ENCODE measurements at regions not wholly inside any gene's neighbourhood (a gene's known extent, or its start where the extent isn't known, plus 50 kb on each side); places are given as distances from the start of the nearest gene placed in this dataset.

DNA sequence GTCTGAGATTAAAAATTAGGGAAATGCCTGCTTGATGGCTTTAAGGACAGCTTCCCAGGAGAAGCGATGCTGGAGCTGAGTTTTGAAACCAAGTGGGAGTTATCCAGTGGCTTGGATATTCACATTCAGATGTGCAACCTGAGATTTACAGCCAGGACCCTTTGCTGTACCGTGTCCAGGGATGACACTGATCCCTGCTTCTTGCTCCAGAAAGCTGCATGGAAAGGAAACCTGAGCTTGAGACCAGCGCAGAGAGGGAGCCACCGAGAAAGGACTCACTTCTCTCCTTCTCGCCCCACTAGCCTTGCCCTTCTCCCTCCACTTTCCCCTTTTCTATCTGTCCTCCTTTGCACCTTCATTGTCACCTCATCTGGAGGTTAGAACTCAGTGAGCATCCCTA lies 254.5 kb upstream of the PPARGC1A start:
- no peak for DNase-seq

DNA sequence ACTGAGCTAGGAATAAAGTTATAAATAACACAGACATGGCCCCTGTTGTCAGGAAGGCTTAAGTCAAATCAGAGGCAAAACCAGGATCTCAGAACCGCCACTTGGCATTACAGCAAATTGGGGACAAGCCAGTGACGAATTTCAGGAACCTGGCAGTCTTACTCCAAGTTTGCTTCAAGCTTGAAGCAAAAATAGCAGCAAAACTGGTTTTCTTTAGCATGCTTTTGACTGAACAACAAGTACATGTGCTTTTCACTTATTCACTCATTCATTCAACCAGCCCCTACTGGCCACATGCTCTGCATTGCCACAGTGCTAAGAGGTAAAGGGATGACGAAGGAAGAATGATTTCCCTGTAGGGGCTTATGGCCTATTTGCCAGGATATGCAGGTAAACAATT lies 253.9 kb upstream of the PPARGC1A start:
- DNase-seq, result no peak

DNA sequence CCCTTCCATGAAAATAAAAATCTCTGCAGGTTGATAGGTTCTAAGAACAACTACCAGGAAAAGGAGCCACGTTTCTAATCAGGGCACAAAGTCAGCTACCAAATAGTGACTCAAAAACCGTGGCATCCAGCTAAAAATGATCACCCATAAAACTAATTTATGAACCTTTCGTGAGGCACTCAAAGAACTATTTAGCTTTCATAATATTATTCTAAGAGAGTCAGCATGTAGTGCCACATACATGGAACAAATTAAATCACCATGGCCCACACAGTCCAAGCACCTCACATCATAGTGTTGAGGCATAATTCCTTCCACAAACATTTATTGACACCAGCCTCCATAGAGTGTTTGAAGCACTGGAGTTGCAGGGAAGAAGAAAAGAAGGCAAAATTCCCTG lies 252.0 kb upstream of the PPARGC1A start:
- no peak for DNase-seq

DNA sequence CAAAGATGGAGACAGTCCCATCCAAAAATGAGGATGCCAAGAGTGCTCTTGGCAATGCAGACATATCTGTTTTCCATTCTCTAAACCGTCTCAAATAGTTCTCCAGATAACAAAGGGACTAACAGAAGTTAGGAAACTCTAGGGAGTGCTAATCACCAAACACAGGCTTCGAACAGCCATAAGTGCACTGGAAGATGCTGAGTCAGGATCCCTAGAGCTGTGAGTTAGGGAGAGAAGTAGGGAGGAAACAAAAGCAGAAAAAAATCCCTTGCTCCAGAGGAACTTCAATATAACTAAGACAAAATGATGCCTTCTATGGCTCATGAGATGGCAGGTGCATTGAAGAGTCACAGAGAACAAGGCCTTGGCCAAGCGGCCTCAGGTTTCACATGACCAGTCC lies 251.0 kb upstream of the PPARGC1A start:
- DNase-seq, result no peak

DNA sequence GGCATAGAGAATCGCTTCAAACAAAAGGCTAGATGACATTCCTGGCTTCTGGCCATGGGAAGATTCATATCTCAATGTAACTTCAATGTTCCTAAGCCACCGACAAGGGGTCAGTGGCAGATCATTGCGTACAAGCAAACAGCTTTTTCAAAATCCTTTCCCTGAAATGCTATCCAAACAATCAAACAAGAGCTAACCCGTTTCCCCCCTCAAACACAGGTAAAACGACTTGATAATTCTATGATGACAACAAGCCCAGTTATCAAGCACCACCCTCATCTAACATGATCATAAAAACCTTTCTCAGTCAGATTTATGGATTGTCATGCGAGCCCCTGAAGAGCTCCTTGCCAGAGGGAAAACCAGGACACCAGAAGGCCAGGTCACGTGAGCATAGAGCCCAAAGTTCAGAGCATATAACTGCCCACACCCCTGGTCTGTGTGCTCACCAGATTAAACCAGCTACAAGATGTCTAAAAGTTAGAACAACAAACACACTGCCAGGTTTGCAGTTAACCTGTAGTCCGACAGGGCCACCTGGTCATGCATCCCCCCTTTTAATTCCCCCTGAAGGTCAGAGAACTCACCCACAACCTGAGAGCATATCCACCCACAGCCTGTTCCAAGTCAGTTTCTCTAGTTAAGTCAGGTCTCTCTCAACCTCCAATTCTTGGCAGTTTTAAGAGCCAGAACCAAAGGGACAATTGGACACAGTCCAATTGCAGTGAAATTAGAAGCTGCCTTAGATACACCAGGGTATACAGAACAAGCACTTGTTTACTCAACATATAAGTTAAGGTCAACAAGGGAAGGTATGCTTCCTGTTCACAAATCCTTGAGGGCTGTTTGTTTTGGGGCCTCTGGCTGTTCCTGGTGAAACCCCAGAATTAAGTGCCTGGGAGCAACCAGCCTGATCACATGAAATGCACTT lies 248.1 kb upstream of the PPARGC1A start:
- no peak for DNase-seq

DNA sequence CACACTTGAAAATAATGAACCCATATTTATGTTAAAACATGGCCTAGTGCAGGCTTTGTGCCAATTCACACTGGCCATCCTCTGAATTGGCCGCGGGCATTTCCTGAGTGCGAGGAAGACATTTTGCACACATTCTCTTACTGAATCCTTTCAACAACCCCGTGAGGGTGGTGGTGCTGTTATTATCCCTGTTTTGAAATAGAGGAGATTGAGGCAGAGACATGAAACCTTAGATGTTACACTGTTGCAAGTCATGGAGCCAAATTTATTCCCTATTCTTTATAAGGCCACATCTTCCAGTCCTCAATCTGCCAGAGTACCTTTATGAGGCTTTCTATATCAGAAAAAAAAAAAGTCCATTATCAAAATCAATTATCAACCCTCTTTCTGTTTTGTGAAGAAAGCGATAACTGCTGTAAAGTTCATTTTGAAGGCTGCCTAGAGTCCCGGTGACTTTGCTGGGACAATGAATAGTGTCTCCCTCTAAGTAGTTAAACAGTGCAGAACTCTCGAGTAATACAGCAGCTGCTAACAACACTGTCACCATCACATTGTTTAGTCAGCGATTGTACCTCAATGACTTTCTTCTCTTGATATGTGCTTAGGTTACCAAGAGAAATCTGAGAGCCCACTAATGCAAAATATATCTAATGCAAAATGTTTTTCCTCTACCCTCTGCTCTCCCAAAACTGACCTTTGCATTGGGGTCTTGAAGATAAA lies 242.3 kb upstream of the PPARGC1A start:
- no peak for DNase-seq

GRCh38 chr4:24130637-24131036 lies 240.8 kb upstream of the PPARGC1A start:
- no peak for DNase-seq

DNA sequence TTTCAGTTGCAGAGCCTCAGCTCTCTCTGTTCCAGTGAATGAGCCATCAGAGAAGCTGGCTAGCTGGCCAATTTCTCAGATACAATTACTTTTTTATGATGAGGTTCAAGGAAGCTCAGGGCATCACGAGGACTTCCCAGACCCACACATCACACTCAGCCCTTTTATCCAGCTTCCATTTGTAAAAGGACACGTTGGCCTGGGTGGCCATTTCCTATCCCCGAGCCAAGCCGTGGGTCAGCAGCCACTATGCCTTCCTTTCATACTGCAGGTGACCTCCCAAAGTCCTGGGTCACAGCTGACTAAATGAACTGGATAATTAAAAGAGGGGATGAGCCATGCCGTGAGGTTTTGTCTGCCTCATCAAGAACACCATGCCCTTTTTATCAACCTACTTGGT lies 236.9 kb upstream of the PPARGC1A start:
- DNase-seq, result no peak

GRCh38 chr4:24121395-24122175 lies 231.7 kb upstream of the PPARGC1A start:
- DNase-seq, result no peak

- no peak for DNase-seq
Measured at GRCh38 chr4:24117975-24118374, 228.1 kb upstream of the PPARGC1A start.

DNA sequence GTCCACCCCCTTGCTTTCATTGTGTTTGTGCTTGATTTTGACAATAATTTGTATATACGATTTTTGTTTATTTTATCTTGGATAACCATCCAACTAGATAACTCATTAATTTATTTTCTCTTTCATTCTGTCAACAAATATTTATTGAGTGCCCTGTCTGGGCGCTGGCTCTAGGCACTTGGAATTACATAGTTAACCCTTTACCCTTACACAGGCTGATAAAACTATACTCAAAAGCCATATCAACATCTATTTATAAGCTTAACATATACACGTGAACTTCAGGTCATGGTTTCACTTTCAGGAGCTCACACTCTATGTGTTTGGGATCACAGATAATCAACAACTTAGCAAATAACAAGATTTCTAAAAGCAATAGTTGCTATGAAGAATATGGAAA lies 226.3 kb upstream of the PPARGC1A start:
- DNase-seq, result no peak

- no peak for DNase-seq
Measured at GRCh38 chr4:24114919-24115500, 225.2 kb upstream of the PPARGC1A start.

- DNase-seq, result no peak
Measured at GRCh38 chr4:24114444-24114843, 224.6 kb upstream of the PPARGC1A start.

DNA sequence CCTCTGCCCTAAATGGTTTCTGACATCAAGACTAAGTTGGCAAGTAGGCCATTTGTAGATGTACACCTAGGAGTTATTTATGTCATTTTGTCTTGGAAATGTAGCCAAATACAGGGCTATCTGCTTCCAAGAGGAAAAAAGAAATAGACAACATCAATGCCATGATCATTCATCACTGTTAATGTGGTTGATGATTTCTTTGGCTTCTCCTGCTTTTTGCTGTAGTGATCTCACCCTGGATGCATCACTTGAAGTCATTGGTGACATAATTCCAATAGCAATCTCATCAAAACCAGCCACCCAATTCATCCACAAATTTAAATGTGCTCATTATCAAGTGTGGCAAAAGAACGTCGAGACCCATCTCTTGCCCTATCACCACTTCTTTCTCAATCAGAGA lies 222.6 kb upstream of the PPARGC1A start:
- DNase-seq, result no peak

GRCh38 chr4:24108567-24108966 lies 218.7 kb upstream of the PPARGC1A start:
- no peak for DNase-seq

- no peak for DNase-seq
Measured at GRCh38 chr4:24105327-24106038, 215.6 kb upstream of the PPARGC1A start.

DNA sequence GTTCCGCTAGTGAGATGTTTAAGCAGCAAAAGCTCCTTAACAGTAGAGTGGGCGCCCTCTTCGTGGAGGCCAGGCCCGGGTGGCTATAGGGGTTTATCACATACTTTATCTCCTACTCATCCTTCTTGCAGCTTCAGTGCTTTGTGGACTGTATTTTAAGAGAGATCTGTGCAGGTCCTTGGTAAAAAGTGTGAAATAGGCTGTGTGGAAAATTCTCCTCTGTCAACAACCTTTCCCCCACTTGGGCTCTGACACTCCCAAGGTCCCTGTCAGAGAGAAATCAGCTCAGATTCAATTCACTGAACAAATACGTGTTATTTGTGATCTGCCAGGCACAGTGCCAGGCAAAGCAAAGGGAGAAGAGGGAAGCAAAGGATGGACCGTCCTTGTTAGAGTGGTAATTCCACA lies 214.3 kb upstream of the PPARGC1A start:
- DNase-seq, result no peak

DNA sequence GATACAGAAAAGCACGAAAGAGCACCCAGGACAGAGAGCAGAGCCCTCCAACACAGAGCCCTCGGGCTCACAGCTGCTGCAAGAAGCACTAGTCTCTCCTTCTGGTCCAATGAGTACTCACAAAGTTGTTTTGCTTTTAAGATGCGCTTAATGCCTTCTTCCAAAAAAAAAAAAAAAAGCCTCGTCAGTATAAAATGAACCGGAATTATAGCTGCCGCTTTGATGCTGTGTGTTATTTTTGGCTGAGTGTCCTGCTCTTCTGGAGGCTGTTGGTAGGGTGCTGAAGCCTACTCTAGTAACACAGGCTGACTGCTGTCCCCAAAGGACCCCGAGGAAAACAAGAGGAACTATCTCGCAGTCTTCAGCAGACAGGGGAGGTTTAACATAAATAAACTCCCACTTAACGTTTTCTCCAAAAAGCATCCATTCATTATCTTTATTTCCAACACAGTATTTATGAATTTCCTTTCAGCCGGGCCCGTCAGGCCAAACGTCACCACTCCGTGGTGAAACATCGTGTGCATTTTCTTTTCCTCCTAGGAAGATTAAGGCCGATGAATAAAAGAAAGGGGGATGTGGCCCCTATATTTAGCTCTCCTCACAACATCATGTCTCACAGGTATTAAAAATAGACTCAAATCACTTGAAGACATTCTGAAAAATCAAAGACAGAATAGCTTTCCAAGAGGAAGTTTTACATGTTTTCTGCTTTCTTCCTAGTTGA lies 213.7 kb upstream of the PPARGC1A start:
- no peak for DNase-seq

DNA sequence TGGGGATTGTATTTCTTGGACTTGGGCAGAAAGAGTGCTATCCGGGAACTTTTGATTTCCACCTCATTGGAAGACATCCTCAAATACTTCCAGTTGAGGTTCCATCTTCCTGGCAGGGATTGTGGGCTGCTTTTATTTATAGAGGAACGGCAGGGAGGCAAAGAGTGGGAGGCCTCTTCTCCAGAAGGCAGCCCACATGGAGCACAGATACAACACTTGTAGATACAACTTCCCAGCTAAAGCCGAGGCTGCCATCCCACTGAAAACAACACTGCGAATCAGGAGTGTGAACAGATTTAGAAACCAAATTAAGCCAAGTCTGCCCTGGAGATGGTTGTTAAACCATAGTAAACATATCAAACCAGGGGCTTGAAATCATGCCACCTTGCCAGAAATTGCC lies 212.8 kb upstream of the PPARGC1A start:
- no peak for DNase-seq

- no peak for DNase-seq
Measured at GRCh38 chr4:24096603-24097002, 206.8 kb upstream of the PPARGC1A start.

GRCh38 chr4:24094726-24095125 lies 204.9 kb upstream of the PPARGC1A start:
- no peak for DNase-seq

DNA sequence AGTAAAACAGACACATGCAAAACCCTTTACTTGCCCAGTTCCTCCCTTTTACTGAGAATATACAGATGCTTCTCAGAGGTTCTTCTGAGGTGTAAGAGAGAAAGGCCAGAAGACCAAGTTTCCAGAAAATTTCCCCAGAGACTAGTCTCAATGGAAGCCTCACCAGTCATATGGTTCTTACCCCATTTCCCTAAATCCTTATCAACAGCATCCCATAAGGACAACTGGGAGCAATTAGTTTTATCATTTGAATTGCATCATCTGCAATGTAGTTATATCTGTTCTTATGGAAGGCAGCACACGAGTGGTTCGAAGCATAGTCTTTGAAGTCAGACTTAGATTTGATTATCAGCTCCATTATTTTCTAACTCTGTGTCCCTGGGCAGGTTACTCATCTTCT lies 203.6 kb upstream of the PPARGC1A start:
- no peak for DNase-seq
